H9 (cell line): ENCODE measurements at regions not wholly inside any gene's neighbourhood (a gene's known extent, or its start where the extent isn't known, plus 50 kb on each side); places are given as distances from the start of the nearest gene placed in this dataset.

ENCODE experiments used
- DNase-seq: peaks from one replicate; pipeline ENCODE4 v3.0.0-alpha.2; 2017
- H2AFZ ChIP-seq: one replicate; pipeline ENCODE4 v1.6.1; 2013; ENCODE audit warnings: mild to moderate bottlenecking, low read length, control low read depth, moderate library complexity
- H2AK5ac ChIP-seq: 2 replicates; pipeline ENCODE4 v1.6.1; 2013; ENCODE audit warnings: low read length, control low read depth, mixed read lengths; ENCODE audit not compliant: insufficient read length
- H2BK120ac ChIP-seq: one replicate; pipeline ENCODE4 v1.6.1; 2013; ENCODE audit warnings: low read depth, mild to moderate bottlenecking, low read length, control low read depth, inconsistent platforms; ENCODE audit not compliant: poor library complexity, severe bottlenecking
- H2BK12ac ChIP-seq: 2 replicates; pipeline ENCODE4 v1.6.1; 2013; ENCODE audit warnings: low read length, control low read depth, mixed read lengths, low read depth; ENCODE audit not compliant: insufficient read length
- H2BK15ac ChIP-seq: 2 replicates; pipeline ENCODE4 v1.6.1; 2013; ENCODE audit warnings: low read depth, low read length, control low read depth
- H2BK20ac ChIP-seq: one replicate; pipeline ENCODE4 v1.6.1; 2013; ENCODE audit warnings: low read depth, mild to moderate bottlenecking, low read length, control low read depth, inconsistent platforms; ENCODE audit not compliant: poor library complexity, severe bottlenecking
- H2BK5ac ChIP-seq: 2 replicates; pipeline ENCODE4 v1.6.1; 2013; ENCODE audit warnings: low read length, control low read depth, mixed read lengths; ENCODE audit not compliant: insufficient read length
- H3K14ac ChIP-seq: 2 replicates; pipeline ENCODE4 v1.6.1; 2013; ENCODE audit warnings: low read length, control low read depth; ENCODE audit not compliant: insufficient read depth
- H3K18ac ChIP-seq: 2 replicates; pipeline ENCODE4 v1.6.1; 2013; ENCODE audit warnings: low read depth, mild to moderate bottlenecking, mixed read lengths, low read length, control low read depth; ENCODE audit not compliant: insufficient read length
- H3K23ac ChIP-seq: 2 replicates; pipeline ENCODE4 v1.6.1; 2013; ENCODE audit warnings: low read length, control low read depth, mixed read lengths, low read depth; ENCODE audit not compliant: insufficient read length
- H3K23me2 ChIP-seq: 2 replicates; pipeline ENCODE4 v1.6.1; 2013; ENCODE audit warnings: low read depth, mild to moderate bottlenecking, mixed read lengths, low read length, control low read depth; ENCODE audit not compliant: insufficient read length, poor library complexity, severe bottlenecking
- H3K27ac ChIP-seq: 2 replicates; pipeline ENCODE4 v1.5.1; 2013; ENCODE audit warnings: low read length, control low read depth, mixed read lengths, low read depth; ENCODE audit not compliant: insufficient read length
- H3K27me3 ChIP-seq: 2 replicates; pipeline ENCODE4 v1.6.1; 2013; ENCODE audit warnings: low read length, control low read depth, inconsistent platforms; ENCODE audit not compliant: insufficient read depth
- H3K4ac ChIP-seq: 2 replicates; pipeline ENCODE4 v1.6.1; 2013; ENCODE audit warnings: low read depth, mild to moderate bottlenecking, control low read depth, inconsistent platforms, low read length, moderate library complexity
- H3K4me1 ChIP-seq: 2 replicates; pipeline ENCODE4 v1.6.1; 2013; ENCODE audit warnings: low read length, control low read depth, inconsistent platforms; ENCODE audit not compliant: insufficient read depth
- H3K4me2 ChIP-seq: 2 replicates; pipeline ENCODE4 v1.6.1; 2013; ENCODE audit warnings: low read length, control low read depth, mixed read lengths; ENCODE audit not compliant: insufficient read length, insufficient read depth
- H3K56ac ChIP-seq: 2 replicates; pipeline ENCODE4 v1.6.1; 2013; ENCODE audit warnings: low read depth, mild to moderate bottlenecking, mixed read lengths, low read length, control low read depth; ENCODE audit not compliant: insufficient read length
- H3K79me1 ChIP-seq: 2 replicates; pipeline ENCODE4 v1.6.1; 2013; ENCODE audit warnings: low read depth, mild to moderate bottlenecking, moderate library complexity, low read length, control low read depth, inconsistent platforms; ENCODE audit not compliant: insufficient read depth, poor library complexity, severe bottlenecking
- H3K79me2 ChIP-seq: 2 replicates; pipeline ENCODE4 v1.6.1; 2013; ENCODE audit warnings: low read length, control low read depth, inconsistent platforms; ENCODE audit not compliant: insufficient read depth
- H3K9ac ChIP-seq: 2 replicates; pipeline ENCODE4 v1.6.1; 2013; ENCODE audit warnings: low read length, control low read depth, mixed read lengths; ENCODE audit not compliant: insufficient read length; ENCODE audit errors: extremely low read depth
- H3K9me3 ChIP-seq: one replicate; pipeline ENCODE4 v1.6.1; 2013; ENCODE audit warnings: low read depth, low read length, inconsistent platforms; ENCODE audit not compliant: control insufficient read depth
- H3T11ph ChIP-seq: one replicate; pipeline ENCODE4 v1.6.1; 2013; ENCODE audit warnings: mild to moderate bottlenecking, low read length, control low read depth, inconsistent platforms
- H4K20me1 ChIP-seq: one replicate; pipeline ENCODE4 v1.6.1; 2013; ENCODE audit not compliant: control insufficient read depth, insufficient read length, insufficient read depth
- H4K5ac ChIP-seq: 2 replicates; pipeline ENCODE4 v1.6.1; 2013; ENCODE audit warnings: low read depth, mild to moderate bottlenecking, mixed read lengths, low read length, control low read depth; ENCODE audit not compliant: insufficient read length
- H4K8ac ChIP-seq: replicated peaks from 2 replicates; pipeline ENCODE4 v1.6.1; 2013; ENCODE audit warnings: low read length, control low read depth, mixed read lengths, low read depth; ENCODE audit not compliant: insufficient read length
- H4K91ac ChIP-seq: 2 replicates; pipeline ENCODE4 v1.6.1; 2013; ENCODE audit warnings: low read depth, mild to moderate bottlenecking, moderate library complexity, mixed read lengths, low read length, control low read depth; ENCODE audit not compliant: insufficient read length
- H3K27ac Mint-ChIP-seq, 3 experiments: 2 replicates in 2 of 3; 3 replicates in 1 of 3; pipeline ENCODE4 v1.8.0; 2020 to 2021; ENCODE audit warnings: mixed read lengths in 3 of 3, mild to moderate bottlenecking in 1 of 3, moderate library complexity in 1 of 3
- H3K27me3 Mint-ChIP-seq: 2 replicates; pipeline ENCODE4 v1.8.0; 2021; ENCODE audit warnings: low read depth, mild to moderate bottlenecking, moderate library complexity, mixed read lengths
- H3K36me3 Mint-ChIP-seq, 3 experiments: 2 replicates in 2 of 3; 3 replicates in 1 of 3; pipeline ENCODE4 v1.8.0; 2020 to 2021; ENCODE audit warnings: low read depth in 3 of 3, mixed read lengths in 3 of 3; ENCODE audit not compliant: insufficient read depth in 1 of 3
- H3K4me1 Mint-ChIP-seq, 2 experiments: 2 replicates each; pipeline ENCODE4 v1.8.0; 2020; ENCODE audit warnings: mixed read lengths in 2 of 2
- H3K4me3 Mint-ChIP-seq, 2 experiments: 2 replicates in 1 of 2; 3 replicates in 1 of 2; pipeline ENCODE4 v1.8.0; 2020 to 2021; ENCODE audit warnings: mild to moderate bottlenecking in 2 of 2, mixed read lengths in 2 of 2, moderate library complexity in 1 of 2
- H3K9me3 Mint-ChIP-seq, 2 experiments: 2 replicates in 1 of 2; 3 replicates in 1 of 2; pipeline ENCODE4 v1.8.0; 2020; ENCODE audit warnings: mild to moderate bottlenecking in 2 of 2, mixed read lengths in 2 of 2, moderate library complexity in 1 of 2
- CTCF ChIP-seq: fragments of 200-600 bp; sonication (generic); conservative IDR thresholded peaks from 3 replicates; pipeline ENCODE4 v1.8.0; 2021; ENCODE audit warnings: antibody characterized with exemption, mild to moderate bottlenecking
- WGBS: extraction: QIAGEN DNeasy Blood & Tissue Kit; methylation state at CpG from one replicate; pipeline ENCODE4 v1.1.7; 2013; ENCODE audit warnings: missing lambda C conversion rate, low lambda C conversion rate, mixed read lengths; ENCODE audit not compliant: insufficient read length; ENCODE audit errors: extremely low coverage; 5-methylcytosine and 5-hydroxymethylcytosine counted together

GRCh38 chr22:48044487-48045060, 1282.1 kb downstream of the TBC1D22A start:
- Histone ChIP-seq H3K18ac (no peak overlapping the region), H3K4ac (no peak overlapping the region), H4K91ac (no peak overlapping the region), H3K4me1 (no peaks in the 10 kb centered on the region), H2BK5ac (no peak overlapping the region), H3T11ph (no peak overlapping the region), H2BK120ac (no peak overlapping the region), H2BK15ac (no peak overlapping the region), H3K23me2 (no peaks in the 10 kb centered on the region), H3K9me3 (no peaks in the 10 kb centered on the region), H3K9ac (no peak overlapping the region), H3K23ac (no peak overlapping the region), H4K8ac (no peak overlapping the region), H3K56ac (no peak overlapping the region), H3K79me2 (no peaks in the 10 kb centered on the region), H2BK20ac (no peak overlapping the region), H2BK12ac (no peak overlapping the region), H4K20me1 (no peaks in the 10 kb centered on the region), H2AFZ (no peak overlapping the region), H3K4me2 (no peak overlapping the region), H3K27ac (no peak overlapping the region), H3K14ac (no peak overlapping the region), H3K27me3 (no peaks in the 10 kb centered on the region), H3K79me1 (no peaks in the 10 kb centered on the region), H4K5ac (no peak overlapping the region), H2AK5ac (no peak overlapping the region)
- Mint-ChIP-seq H3K36me3 (no peaks in the 10 kb centered on the region), H3K27ac (no peak overlapping the region), H3K9me3 (no peaks in the 10 kb centered on the region; a peak in 1 of 5 replicates), H3K4me1 (peaks cover 5 to 6% of the 10 kb centered on the region in 2 experiments), H3K4me3 (no peak overlapping the region), H3K27me3 (no peaks in the 10 kb centered on the region; the same call in 1 of the 2 replicates)
- TF ChIP-seq CTCF: no peak
- DNase-seq: no peak
- WGBS: no CpG with 5 or more reads among the region's 9 CpGs
